Peyer's patch (tissue), 4 donors: ENCODE measurements at regions not wholly inside any gene's neighbourhood (a gene's known extent, or its start where the extent isn't known, plus 50 kb on each side); places are given as distances from the start of the nearest gene placed in this dataset.

Source experiments
- CTCF ChIP-seq, 6 experiments: fragments of 450-650 bp in 4 of 6; fragments of 200-600 bp in 2 of 6; sonication (generic) in 1 of 6; IDR thresholded peaks; one replicate each; pipeline ENCODE4 v1.5.1; 2017 to 2019; ENCODE audit warnings: antibody characterized with exemption in 6 of 6, mild to moderate bottlenecking in 3 of 6, moderate library complexity in 1 of 6
- POLR2A ChIP-seq, 2 donors: fragments of 450-650 bp; IDR thresholded peaks; one replicate each; pipeline ENCODE4 v1.5.1; 2017; ENCODE audit warnings: antibody characterized with exemption in 2 of 2, mild to moderate bottlenecking in 2 of 2, moderate library complexity in 2 of 2

GRCh38 chr16:51916814-51917213, 630.1 kb downstream of the TOX3 start:
- no peak for TF ChIP-seq CTCF (IDR thresholded peaks at IDR 0.05)
- TF ChIP-seq POLR2A (IDR thresholded peaks at IDR 0.05): no peak
